Trophoblast cell (in vitro differentiated cells and primary cell): ENCODE measurements at regions not wholly inside any gene's neighbourhood (a gene's known extent, or its start where the extent isn't known, plus 50 kb on each side); places are given as distances from the start of the nearest gene placed in this dataset.

ENCODE experiments used
- DNase-seq, 2 donors: peaks; one replicate each; pipeline ENCODE4 v3.0.0-alpha.2; 2016
- H2AFZ ChIP-seq: 2 replicates; pipeline ENCODE4 v1.6.1; 2013; ENCODE audit warnings: low read length, moderate library complexity, mild to moderate bottlenecking; ENCODE audit not compliant: insufficient read depth, poor library complexity
- H2AK5ac ChIP-seq: 2 replicates; pipeline ENCODE4 v1.6.1; 2013; ENCODE audit warnings: mild to moderate bottlenecking, low read length
- H2BK120ac ChIP-seq: 2 replicates; pipeline ENCODE4 v1.6.1; 2013; ENCODE audit warnings: low read length, mild to moderate bottlenecking, moderate library complexity; ENCODE audit not compliant: insufficient read depth, poor library complexity
- H2BK12ac ChIP-seq: 2 replicates; pipeline ENCODE4 v1.6.1; 2013; ENCODE audit warnings: mild to moderate bottlenecking, low read length, moderate library complexity
- H2BK5ac ChIP-seq: 2 replicates; pipeline ENCODE4 v1.6.1; 2013; ENCODE audit warnings: low read length, low read depth, moderate library complexity, mild to moderate bottlenecking; ENCODE audit not compliant: poor library complexity
- H3K14ac ChIP-seq: 2 replicates; pipeline ENCODE4 v1.6.1; 2013; ENCODE audit warnings: mild to moderate bottlenecking, low read length
- H3K18ac ChIP-seq: 2 replicates; pipeline ENCODE4 v1.6.1; 2013; ENCODE audit warnings: mild to moderate bottlenecking, low read length
- H3K23ac ChIP-seq: 2 replicates; pipeline ENCODE4 v1.6.1; 2013; ENCODE audit warnings: low read length
- H3K27ac ChIP-seq: 2 replicates; pipeline ENCODE4 v1.5.1; 2013; ENCODE audit warnings: low read depth, mild to moderate bottlenecking, inconsistent platforms, low read length, moderate library complexity
- H3K27me3 ChIP-seq: 2 replicates; pipeline ENCODE4 v1.6.1; 2013; ENCODE audit warnings: inconsistent platforms, mild to moderate bottlenecking, low read length, moderate library complexity; ENCODE audit not compliant: insufficient read depth
- H3K36me3 ChIP-seq, 2 experiments: 1 replicate in 1 of 2; 2 replicates in 1 of 2; pipeline ENCODE4 v1.6.1; 2013; ENCODE audit warnings: low read length in 2 of 2, mild to moderate bottlenecking in 2 of 2, moderate library complexity in 1 of 2; ENCODE audit not compliant: insufficient read depth in 2 of 2, control insufficient read depth in 1 of 2
- H3K4ac ChIP-seq: 2 replicates; pipeline ENCODE4 v1.6.1; 2013; ENCODE audit warnings: low read depth, mild to moderate bottlenecking, low read length, moderate library complexity
- H3K4me1 ChIP-seq, 2 experiments: 1 replicate in 1 of 2; 2 replicates in 1 of 2; pipeline ENCODE4 v1.6.1; 2013; ENCODE audit warnings: low read length in 2 of 2, mild to moderate bottlenecking in 2 of 2, moderate library complexity in 1 of 2; ENCODE audit not compliant: insufficient read depth in 2 of 2, control insufficient read depth in 1 of 2
- H3K4me2 ChIP-seq: 2 replicates; pipeline ENCODE4 v1.6.1; 2013; ENCODE audit warnings: inconsistent platforms, mild to moderate bottlenecking, low read length, moderate library complexity
- H3K4me3 ChIP-seq: 2 replicates; pipeline ENCODE4 v1.5.1; 2013; ENCODE audit warnings: mild to moderate bottlenecking, low read depth, low read length, inconsistent platforms
- H3K79me1 ChIP-seq: one replicate; pipeline ENCODE4 v1.6.1; 2013; ENCODE audit warnings: low read length
- H3K79me2 ChIP-seq: 2 replicates; pipeline ENCODE4 v1.6.1; 2013; ENCODE audit warnings: low read length, mild to moderate bottlenecking; ENCODE audit not compliant: control insufficient read depth, insufficient read depth, poor library complexity
- H3K9ac ChIP-seq: 2 replicates; pipeline ENCODE4 v1.6.1; 2013; ENCODE audit warnings: mild to moderate bottlenecking, low read length
- H3K9me3 ChIP-seq: 2 replicates; pipeline ENCODE4 v1.6.1; 2013; ENCODE audit warnings: low read depth, mild to moderate bottlenecking, control low read depth, inconsistent platforms, low read length; ENCODE audit not compliant: insufficient read depth
- H4K12ac ChIP-seq: 2 replicates; pipeline ENCODE4 v1.6.1; 2013; ENCODE audit warnings: low read depth, mild to moderate bottlenecking, low read length, moderate library complexity
- H4K8ac ChIP-seq: 2 replicates; pipeline ENCODE4 v1.6.1; 2013; ENCODE audit warnings: low read depth, mild to moderate bottlenecking, low read length, moderate library complexity
- H4K91ac ChIP-seq: one replicate; pipeline ENCODE4 v1.6.1; 2013; ENCODE audit warnings: low read depth, mild to moderate bottlenecking, low read length, moderate library complexity
- WGBS: extraction: QIAGEN DNeasy Blood & Tissue Kit; methylation state at CpG from one replicate; pipeline ENCODE4 v1.1.7; 2013; ENCODE audit warnings: missing lambda C conversion rate; ENCODE audit not compliant: insufficient read length, insufficient coverage; ENCODE audit errors: extremely low coverage; 5-methylcytosine and 5-hydroxymethylcytosine counted together

- Histone ChIP-seq H3K4me3 (no peak overlapping the region), H3K27me3 (no peaks in the 10 kb centered on the region), H4K12ac (no peak overlapping the region), H2AK5ac (no peak overlapping the region), H3K79me2 (no peaks in the 10 kb centered on the region), H3K79me1 (no peaks in the 10 kb centered on the region), H3K23ac (no peak overlapping the region), H3K27ac (no peak overlapping the region), H3K4ac (no peak overlapping the region), H3K36me3 (no peaks in the 10 kb centered on the region), H2BK12ac (no peak overlapping the region), H3K9me3 (no peaks in the 10 kb centered on the region), H4K8ac (no peak overlapping the region), H3K4me1 (no peaks in the 10 kb centered on the region), H2BK5ac (no peak overlapping the region), H3K18ac (no peak overlapping the region), H3K4me2 (no peak overlapping the region), H2AFZ (no peak overlapping the region), H2BK120ac (no peak overlapping the region), H3K9ac (no peak overlapping the region), H4K91ac (no peak overlapping the region), H3K14ac (no peak overlapping the region)
- WGBS: no CpG with 5 or more reads among the region's 1 CpG
- peak; percentile 19 to 90 for DNase-seq
Observed at GRCh38 chrX:96575011-96575410, 109.6 kb upstream of the DIAPH2 start.

GRCh38 chrX:96576368-96576767, 108.3 kb upstream of the DIAPH2 start:
- Histone ChIP-seq H3K27me3 (no peaks in the 10 kb centered on the region), H3K18ac (no peak overlapping the region)
- no CpG with 5 or more reads among the region's 2 CpGs for WGBS

GRCh38 chrX:96578781-96579180, 105.9 kb upstream of the DIAPH2 start:
- Histone ChIP-seq H2BK5ac (no peak overlapping the region), H4K91ac (no peak overlapping the region), H2BK120ac (no peak overlapping the region), H3K4ac (no peak overlapping the region), H3K79me2 (no peaks in the 10 kb centered on the region), H3K4me2 (no peak overlapping the region), H3K79me1 (no peaks in the 10 kb centered on the region), H4K8ac (no peak overlapping the region), H3K9me3 (no peaks in the 10 kb centered on the region), H3K18ac (no peak overlapping the region), H2BK12ac (no peak overlapping the region), H3K27me3 (no peaks in the 10 kb centered on the region), H4K12ac (no peak overlapping the region), H2AK5ac (no peak overlapping the region), H3K14ac (no peak overlapping the region), H3K36me3 (no peaks in the 10 kb centered on the region), H2AFZ (no peak overlapping the region), H3K23ac (no peak overlapping the region), H3K4me3 (no peak overlapping the region), H3K4me1 (no peaks in the 10 kb centered on the region), H3K27ac (no peak overlapping the region), H3K9ac (no peak overlapping the region)
- no peak for DNase-seq

More at GRCh38 chrX:96576368-96576767, 108.3 kb upstream of the DIAPH2 start:
- no peak overlapping the region for H3K14ac ChIP-seq
- no peak overlapping the region for H3K4me3 ChIP-seq
- no peak overlapping the region for H3K23ac ChIP-seq
- H3K79me1 ChIP-seq: no peaks in the 10 kb centered on the region
- H3K4me1 ChIP-seq: no peaks in the 10 kb centered on the region
- no peaks in the 10 kb centered on the region for H3K9me3 ChIP-seq
- H2AK5ac ChIP-seq: no peak overlapping the region
- H2BK120ac ChIP-seq: no peak overlapping the region
- no peak for DNase-seq
- no peak overlapping the region for H3K4ac ChIP-seq
- H2AFZ ChIP-seq: no peak overlapping the region
- H3K79me2 ChIP-seq: no peaks in the 10 kb centered on the region
- H3K27ac ChIP-seq: no peak overlapping the region
- H3K4me2 ChIP-seq: no peak overlapping the region
- no peak overlapping the region for H4K8ac ChIP-seq
- H2BK12ac ChIP-seq: no peak overlapping the region
- no peak overlapping the region for H2BK5ac ChIP-seq
- H4K91ac ChIP-seq: no peak overlapping the region
- no peak overlapping the region for H4K12ac ChIP-seq
- no peaks in the 10 kb centered on the region for H3K36me3 ChIP-seq
- no peak overlapping the region for H3K9ac ChIP-seq

GRCh38 chrX:96579252-96579651, 105.4 kb upstream of the DIAPH2 start:
- H4K91ac ChIP-seq: no peak overlapping the region
- H3K18ac ChIP-seq: no peak overlapping the region
- no peak overlapping the region for H3K4me2 ChIP-seq
- no peak overlapping the region for H2AK5ac ChIP-seq
- no peak overlapping the region for H3K9ac ChIP-seq
- no peak overlapping the region for H4K12ac ChIP-seq
- no peak overlapping the region for H3K14ac ChIP-seq
- no peak overlapping the region for H2BK5ac ChIP-seq
- DNase-seq: no peak
- no peaks in the 10 kb centered on the region for H3K36me3 ChIP-seq
- H3K4me3 ChIP-seq: no peak overlapping the region
- no peak overlapping the region for H2BK12ac ChIP-seq
- H3K79me1 ChIP-seq: no peaks in the 10 kb centered on the region
- no peak overlapping the region for H3K23ac ChIP-seq
- no peaks in the 10 kb centered on the region for H3K9me3 ChIP-seq
- no peak overlapping the region for H3K4ac ChIP-seq
- H3K27me3 ChIP-seq: no peaks in the 10 kb centered on the region
- H4K8ac ChIP-seq: no peak overlapping the region
- no peaks in the 10 kb centered on the region for H3K79me2 ChIP-seq
- no peak overlapping the region for H3K27ac ChIP-seq
- no peaks in the 10 kb centered on the region for H3K4me1 ChIP-seq
- no peak overlapping the region for H2AFZ ChIP-seq
- no peak overlapping the region for H2BK120ac ChIP-seq

- no peak overlapping the region for H3K18ac ChIP-seq
- no peak overlapping the region for H2BK5ac ChIP-seq
- no peak overlapping the region for H4K91ac ChIP-seq
- no peak overlapping the region for H2AK5ac ChIP-seq
- no peaks in the 10 kb centered on the region for H3K27me3 ChIP-seq
- no CpG with 5 or more reads among the region's 2 CpGs for WGBS
- H4K8ac ChIP-seq: no peak overlapping the region
- no peaks in the 10 kb centered on the region for H3K4me1 ChIP-seq
- no peak for DNase-seq
- no peaks in the 10 kb centered on the region for H3K36me3 ChIP-seq
- no peaks in the 10 kb centered on the region for H3K9me3 ChIP-seq
- H3K79me1 ChIP-seq: no peaks in the 10 kb centered on the region
- no peak overlapping the region for H2BK120ac ChIP-seq
- H4K12ac ChIP-seq: no peak overlapping the region
- no peak overlapping the region for H2BK12ac ChIP-seq
- no peak overlapping the region for H2AFZ ChIP-seq
- no peak overlapping the region for H3K4me2 ChIP-seq
- no peak overlapping the region for H3K23ac ChIP-seq
- H3K9ac ChIP-seq: no peak overlapping the region
- no peak overlapping the region for H3K14ac ChIP-seq
- H3K79me2 ChIP-seq: no peaks in the 10 kb centered on the region
- no peak overlapping the region for H3K27ac ChIP-seq
- H3K4me3 ChIP-seq: no peak overlapping the region
- no peak overlapping the region for H3K4ac ChIP-seq
Observed at GRCh38 chrX:96590403-96590802, 94.2 kb upstream of the DIAPH2 start.
